Globus pallidus (tissue), 1 donor: ENCODE measurements at regions not wholly inside any gene's neighbourhood (a gene's known extent, or its start where the extent isn't known, plus 50 kb on each side); places are given as distances from the start of the nearest gene placed in this dataset.

Experiments
- DNase-seq: peaks from one replicate; pipeline ENCODE4 v3.0.0-alpha.2; 2015; ENCODE audit warnings: low spot score

DNA sequence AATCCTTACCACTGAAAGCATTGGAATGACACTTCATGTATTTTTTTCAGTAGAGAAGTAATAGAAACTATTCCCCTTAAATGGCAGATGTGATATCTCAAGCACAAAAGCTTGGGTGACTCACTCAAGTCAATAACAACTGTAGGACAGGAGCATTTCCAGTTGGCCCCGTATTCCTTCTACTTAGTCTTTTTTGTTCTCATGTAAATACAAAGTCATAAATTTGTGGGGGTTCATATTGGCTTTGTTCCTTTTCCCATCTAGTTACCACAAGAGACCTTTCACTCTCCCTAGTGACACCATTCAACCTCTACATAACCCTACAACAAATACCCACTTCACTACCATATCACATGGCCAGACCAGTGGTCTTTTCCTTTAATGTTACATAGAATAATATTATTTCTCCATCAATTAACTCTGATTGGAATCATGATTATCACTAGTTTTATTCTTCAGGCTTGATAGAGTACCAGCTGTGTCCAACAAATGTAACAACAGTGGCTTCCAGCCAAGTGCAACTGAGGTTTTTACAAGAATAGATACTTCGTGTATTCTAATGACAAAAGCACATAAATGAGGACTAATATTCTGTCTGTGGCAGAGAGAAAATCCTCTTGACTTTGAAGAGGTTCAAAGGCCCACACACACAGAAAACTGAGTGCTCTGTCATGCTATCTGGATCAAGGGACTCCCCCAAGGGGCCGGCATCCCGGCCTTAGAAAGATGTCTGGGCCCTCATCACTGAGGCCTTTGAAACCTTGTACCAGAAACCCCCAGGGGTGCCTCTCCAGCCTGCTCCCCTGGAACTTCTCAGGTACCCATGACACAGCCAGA, 94.0 kb upstream of the THBS1 start:
- no peak for DNase-seq

- no peak for DNase-seq
These were observed 93.5 kb upstream of the THBS1 start for GRCh38 chr15:39487458-39487735.

DNA sequence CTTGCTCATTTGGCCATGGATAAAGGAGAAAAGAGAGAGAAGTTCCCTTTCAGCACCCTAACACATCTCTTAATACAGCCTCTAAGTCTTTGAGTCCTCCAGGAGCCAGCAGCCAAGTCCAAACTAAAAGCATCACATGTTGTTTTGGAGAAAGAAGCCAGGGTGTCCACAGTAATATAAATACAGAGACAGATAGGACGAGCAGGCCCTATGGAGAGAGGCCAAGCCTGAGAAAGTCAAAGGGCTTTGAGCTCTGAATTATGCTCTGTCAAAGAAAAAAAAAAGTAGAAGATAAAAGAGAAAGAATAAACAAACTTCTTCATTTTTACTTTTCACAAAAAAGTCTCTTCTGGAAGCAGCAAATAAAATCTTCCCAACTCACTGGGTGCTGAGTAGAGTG, 92.4 kb upstream of the THBS1 start:
- DNase-seq = peak; percentile 7

GRCh38 chr15:39488961-39489360, 91.9 kb upstream of the THBS1 start:
- DNase-seq = peak; percentile 0

DNA sequence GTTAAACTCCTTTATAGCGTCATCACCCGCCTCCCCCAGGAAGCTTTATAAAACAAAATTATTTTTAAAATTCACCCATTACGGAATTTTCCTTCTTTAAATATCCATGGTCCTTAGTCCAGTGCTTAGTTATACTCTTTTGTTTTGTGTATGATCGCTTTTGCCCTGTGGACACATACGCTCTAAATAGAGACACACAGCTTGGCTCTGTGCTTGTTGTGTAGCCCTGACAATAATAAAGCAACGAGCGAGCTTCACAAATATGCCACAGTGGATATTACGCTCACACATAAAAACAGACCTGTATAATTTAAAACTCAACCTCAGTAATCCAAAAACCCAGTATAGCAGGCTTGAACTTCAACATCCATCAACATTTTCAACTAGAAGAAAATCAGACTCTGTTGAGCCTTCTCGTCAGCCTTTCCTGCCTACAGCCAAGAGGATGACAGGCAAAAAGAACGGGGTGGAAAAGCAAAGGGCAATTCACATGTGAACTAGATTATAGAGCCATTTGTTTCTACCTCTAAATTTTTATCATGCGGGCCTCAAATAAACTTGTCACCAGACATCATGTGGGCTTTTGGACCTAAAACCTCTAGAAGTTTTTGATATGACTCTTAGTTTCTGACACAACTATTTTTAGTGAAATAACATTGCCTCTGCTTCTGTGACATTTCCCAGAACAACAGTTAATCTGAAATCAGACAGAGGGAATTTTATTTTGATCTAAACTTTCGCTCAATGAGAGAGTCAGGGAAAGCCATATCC, 89.6 kb upstream of the THBS1 start:
- DNase-seq = no peak

- no peak for DNase-seq
These were observed 88.9 kb upstream of the THBS1 start for GRCh38 chr15:39491886-39492490.

GRCh38 chr15:39493424-39494067, 87.3 kb upstream of the THBS1 start:
- DNase-seq = no peak

DNA sequence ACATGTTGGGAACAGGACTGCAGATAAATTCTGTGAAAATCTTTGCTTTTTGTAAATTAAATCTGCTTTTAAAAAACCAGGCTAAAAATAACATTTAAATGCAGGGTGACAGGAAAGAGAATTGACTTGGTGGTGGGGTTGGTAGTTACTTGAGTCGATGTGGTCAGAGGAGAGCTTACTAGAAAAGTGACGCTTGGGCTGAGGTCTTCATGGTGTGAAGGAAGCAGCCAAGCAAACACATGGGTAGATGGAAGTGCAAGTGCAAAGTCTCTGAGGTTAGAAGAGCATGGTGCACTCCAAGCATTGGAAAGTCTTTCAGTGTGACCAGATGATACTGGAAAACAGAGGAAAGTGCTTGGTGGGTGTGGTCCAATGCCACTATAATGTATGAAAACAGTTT, 86.4 kb upstream of the THBS1 start:
- DNase-seq = no peak

GRCh38 chr15:39495871-39496840, 84.7 kb upstream of the THBS1 start:
- DNase-seq = no peak

- no peak for DNase-seq
These were observed 83.7 kb upstream of the THBS1 start for GRCh38 chr15:39497016-39497758.

- no peak for DNase-seq
These were observed 82.9 kb upstream of the THBS1 start for GRCh38 chr15:39497759-39498565.

DNA sequence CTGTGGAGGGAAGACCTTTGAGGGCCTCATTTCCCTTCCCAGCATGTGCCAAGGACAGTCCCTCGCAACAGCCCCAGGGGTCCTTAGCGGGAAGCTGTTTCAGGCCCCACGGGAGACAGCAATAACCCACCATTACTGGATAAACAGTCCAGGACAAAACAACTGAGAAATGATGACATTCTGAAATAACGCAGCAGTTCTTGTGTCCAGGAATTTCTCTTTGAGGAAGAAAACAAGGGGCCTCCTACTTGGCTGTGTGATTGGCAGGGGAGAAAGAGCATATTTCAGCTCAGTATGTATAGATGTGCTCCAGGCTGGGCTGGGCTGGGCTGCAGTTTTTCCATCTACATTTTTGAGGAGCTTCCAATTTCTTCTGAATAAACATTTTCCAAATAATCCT, 82.2 kb upstream of the THBS1 start:
- DNase-seq = no peak

- no peak for DNase-seq
These were observed 81.8 kb upstream of the THBS1 start for GRCh38 chr15:39499042-39499441.

DNA sequence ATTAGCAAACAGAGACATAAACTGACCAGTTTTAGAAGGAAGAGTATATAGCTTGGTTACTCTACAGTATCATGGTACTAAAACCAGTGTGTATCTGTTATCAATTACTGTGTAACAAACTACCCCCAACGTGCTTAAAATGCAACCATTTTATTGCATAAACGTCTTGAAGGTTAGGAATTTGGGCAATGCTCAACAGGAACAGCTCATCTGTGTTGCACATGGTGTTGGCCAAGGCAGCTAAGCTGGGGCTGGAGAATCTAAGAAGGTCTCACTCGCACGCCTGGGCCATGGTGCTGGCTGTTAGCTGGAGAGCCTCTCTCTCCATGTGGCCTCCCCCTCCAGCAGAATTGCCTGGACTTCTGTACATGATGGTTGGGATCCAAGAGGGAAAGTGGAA, 81.2 kb upstream of the THBS1 start:
- no peak for DNase-seq

- no peak for DNase-seq
These were observed 79.4 kb upstream of the THBS1 start for GRCh38 chr15:39501366-39502081.

GRCh38 chr15:39502082-39502447, 78.8 kb upstream of the THBS1 start:
- DNase-seq = no peak

GRCh38 chr15:39502611-39503195, 78.2 kb upstream of the THBS1 start:
- DNase-seq = no peak

DNA sequence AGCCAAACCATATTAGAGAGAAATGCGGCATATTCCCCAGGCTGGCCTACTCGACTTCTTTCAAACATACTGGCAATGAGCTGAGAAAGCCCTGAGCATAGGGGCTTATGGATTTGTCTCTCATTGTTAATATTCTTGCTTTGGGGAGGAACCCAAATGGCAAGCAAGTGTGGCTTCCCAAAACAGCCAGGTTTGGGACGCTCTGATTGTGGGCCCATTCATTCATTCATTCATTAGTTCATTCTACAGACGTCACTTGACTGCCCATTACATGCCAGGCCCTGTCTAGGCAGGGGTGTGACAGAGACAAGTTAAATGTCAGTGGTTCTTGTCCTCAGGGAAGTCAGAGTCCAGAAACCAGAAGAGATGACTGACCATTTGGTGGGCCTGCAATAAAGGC, 77.4 kb upstream of the THBS1 start:
- DNase-seq = no peak

DNA sequence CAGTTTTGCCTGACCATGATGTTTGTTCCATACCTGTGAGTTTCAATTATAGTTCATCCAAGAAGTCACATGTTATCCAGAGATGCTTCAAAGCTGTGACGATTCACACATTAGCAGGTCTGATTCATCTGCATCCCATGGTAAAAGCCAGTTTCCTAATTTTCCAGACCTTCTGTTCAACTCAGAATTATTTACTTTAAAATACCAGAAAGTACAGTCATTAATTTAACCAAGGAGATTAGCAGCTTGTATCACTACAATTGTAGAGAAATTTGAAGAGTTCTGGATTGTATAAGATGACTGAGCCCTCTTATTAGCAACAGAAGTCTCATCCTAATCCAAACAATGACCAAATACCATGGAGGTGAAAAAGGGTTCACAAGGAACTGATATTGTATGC, 76.1 kb upstream of the THBS1 start:
- no peak for DNase-seq
